MM.1S (cell line): ENCODE measurements at regions not wholly inside any gene's neighbourhood (a gene's known extent, or its start where the extent isn't known, plus 50 kb on each side); places are given as distances from the start of the nearest gene placed in this dataset.

Experiments used
- DNase-seq: peaks from one replicate; pipeline ENCODE4 v3.0.0-alpha.2; 2015
- H2AFZ ChIP-seq: fragments of 300-600 bp; sonication (generic); 2 replicates; pipeline ENCODE4 v1.6.0; 2016; ENCODE audit warnings: antibody characterized with exemption, low read length
- H3F3A ChIP-seq: fragments of 300-600 bp; sonication (generic); 2 replicates; pipeline ENCODE4 v1.6.1; 2016; ENCODE audit warnings: mild to moderate bottlenecking, antibody characterized with exemption, low read length, moderate library complexity, mixed read lengths; ENCODE audit not compliant: insufficient read depth
- H3K27ac ChIP-seq: fragments of 300-600 bp; sonication (generic); 2 replicates; pipeline ENCODE4 v1.5.1; 2016; ENCODE audit warnings: mild to moderate bottlenecking, low read length
- H3K27me3 ChIP-seq: fragments of 300-600 bp; sonication (generic); replicated peaks from 2 replicates; pipeline ENCODE4 v1.6.0; 2016; ENCODE audit warnings: low read length; ENCODE audit not compliant: insufficient read depth
- H3K36me3 ChIP-seq: fragments of 300-600 bp; sonication (generic); replicated peaks from 2 replicates; pipeline ENCODE4 v1.6.1; 2016; ENCODE audit warnings: mild to moderate bottlenecking, low read length, mixed read lengths; ENCODE audit not compliant: insufficient read depth
- H3K4me1 ChIP-seq: fragments of 300-600 bp; sonication (generic); 2 replicates; pipeline ENCODE4 v1.6.1; 2016; ENCODE audit warnings: low read length, mixed read lengths
- H3K4me2 ChIP-seq: fragments of 300-600 bp; sonication (generic); 2 replicates; pipeline ENCODE4 v1.6.0; 2016; ENCODE audit warnings: low read depth, low read length
- H3K4me3 ChIP-seq: fragments of 300-600 bp; sonication (generic); 2 replicates; pipeline ENCODE4 v1.5.1; 2016; ENCODE audit warnings: low read length, mixed read lengths
- H3K79me2 ChIP-seq: fragments of 300-600 bp; sonication (generic); 2 replicates; pipeline ENCODE4 v1.6.1; 2016; ENCODE audit warnings: mixed run types, low read length, mixed read lengths
- H3K9ac ChIP-seq: fragments of 300-600 bp; sonication (generic); 2 replicates; pipeline ENCODE4 v1.6.1; 2016; ENCODE audit warnings: low read length, mixed read lengths
- H3K9me2 ChIP-seq: fragments of 300-600 bp; sonication (generic); replicated peaks from 2 replicates; pipeline ENCODE4 v1.6.1; 2016; ENCODE audit warnings: mild to moderate bottlenecking, low read length, mixed read lengths; ENCODE audit not compliant: insufficient read depth
- H3K9me3 ChIP-seq: fragments of 300-600 bp; sonication (generic); replicated peaks from 2 replicates; pipeline ENCODE4 v1.6.1; 2016; ENCODE audit warnings: mild to moderate bottlenecking, low read length, mixed read lengths; ENCODE audit not compliant: insufficient read depth
- H4K20me1 ChIP-seq: fragments of 300-600 bp; sonication (generic); 2 replicates; pipeline ENCODE4 v1.6.1; 2016; ENCODE audit warnings: mild to moderate bottlenecking, low read length, moderate library complexity, mixed read lengths; ENCODE audit not compliant: insufficient read depth
- CTCF ChIP-seq: fragments of 300-600 bp; sonication (generic); IDR thresholded peaks from 2 replicates; pipeline ENCODE4 v1.5.1; 2016; ENCODE audit warnings: antibody characterized with exemption, low read length, mixed read lengths
- EZH2 ChIP-seq: fragments of 300-600 bp; sonication (generic); optimal IDR thresholded peaks from 2 replicates; pipeline ENCODE3; 2017; ENCODE audit warnings: low read depth, mild to moderate bottlenecking, antibody characterized with exemption, low read length, mixed read lengths
- EZH2phosphoT487 ChIP-seq: fragments of 300-600 bp; sonication (generic); IDR thresholded peaks from 2 replicates; pipeline ENCODE4 v1.6.1; 2018; ENCODE audit warnings: antibody characterized with exemption, low read length

- Histone ChIP-seq H3K27me3 (no peaks in the 10 kb centered on the region), H2AFZ (no peak overlapping the region), H4K20me1 (no peaks in the 10 kb centered on the region), H3K79me2 (no peaks in the 10 kb centered on the region), H3K4me2 (no peak overlapping the region), H3K4me1 (peaks cover 23% of the 10 kb centered on the region), H3K36me3 (no peaks in the 10 kb centered on the region), H3K9ac (no peak overlapping the region), H3K9me3 (no peaks in the 10 kb centered on the region), H3K9me2 (no peaks in the 10 kb centered on the region), H3K4me3 (no peak overlapping the region), H3K27ac (no peak overlapping the region), H3F3A (no peaks in the 10 kb centered on the region)
- no peak for TF ChIP-seq EZH2
- DNase-seq = no peak
Observed at GRCh38 chr1:14108356-14109275, 408.6 kb downstream of the PRDM2 start.

GRCh38 chr1:14109276-14109635 lies 409.3 kb downstream of the PRDM2 start:
- H4K20me1 ChIP-seq = no peaks in the 10 kb centered on the region
- no peak overlapping the region for H3K4me2 ChIP-seq
- no peaks in the 10 kb centered on the region for H3K79me2 ChIP-seq
- no peak overlapping the region for H3K27ac ChIP-seq
- peaks cover 29% of the 10 kb centered on the region for H3K4me1 ChIP-seq
- no peak overlapping the region for H3K9ac ChIP-seq
- H3K9me2 ChIP-seq = no peaks in the 10 kb centered on the region
- DNase-seq = no peak
- no peaks in the 10 kb centered on the region for H3K9me3 ChIP-seq
- no peak overlapping the region for H3K4me3 ChIP-seq
- no peak for TF ChIP-seq EZH2
- TF ChIP-seq EZH2phosphoT487 = no peak
- H3K27me3 ChIP-seq = no peaks in the 10 kb centered on the region
- no peaks in the 10 kb centered on the region for H3K36me3 ChIP-seq
- H3F3A ChIP-seq = no peaks in the 10 kb centered on the region
- H2AFZ ChIP-seq = no peak overlapping the region

GRCh38 chr1:14110040-14110439 lies 410.1 kb downstream of the PRDM2 start:
- peaks cover 35% of the 10 kb centered on the region for H3K4me1 ChIP-seq
- TF ChIP-seq EZH2phosphoT487 (no peak), CTCF (no peak), EZH2 (no peak)
- no peaks in the 10 kb centered on the region for H3K36me3 ChIP-seq
- no peak overlapping the region for H3K27ac ChIP-seq
- no peaks in the 10 kb centered on the region for H3K79me2 ChIP-seq
- no peaks in the 10 kb centered on the region for H3F3A ChIP-seq
- no peaks in the 10 kb centered on the region for H3K9me2 ChIP-seq
- no peak overlapping the region for H3K4me2 ChIP-seq
- no peak overlapping the region for H3K4me3 ChIP-seq
- H3K27me3 ChIP-seq = no peaks in the 10 kb centered on the region
- H3K9me3 ChIP-seq = no peaks in the 10 kb centered on the region
- H3K9ac ChIP-seq = no peak overlapping the region
- no peaks in the 10 kb centered on the region for H4K20me1 ChIP-seq
- H2AFZ ChIP-seq = no peak overlapping the region
- no peak for DNase-seq

- H3K9ac ChIP-seq = no peak overlapping the region
- peak overlapping the region; percentile 39 for H3K4me2 ChIP-seq
- H3K27ac ChIP-seq = peak overlapping the region; percentile 39; the same call in 1 of the 2 replicates
- H3K9me2 ChIP-seq = no peaks in the 10 kb centered on the region
- H3K27me3 ChIP-seq = no peaks in the 10 kb centered on the region
- no peak overlapping the region; the same call in 1 of the 2 replicates for H3K4me3 ChIP-seq
- TF ChIP-seq CTCF = peak; percentile 71
- no peak for TF ChIP-seq EZH2phosphoT487
- TF ChIP-seq EZH2 = no peak
- no peaks in the 10 kb centered on the region for H3K36me3 ChIP-seq
- peaks cover 35% of the 10 kb centered on the region for H3K4me1 ChIP-seq
- H3K9me3 ChIP-seq = no peaks in the 10 kb centered on the region
- 0 out of 2 replicates have a peak overlapping the region, but pooled peaks have one; percentile 30 for H2AFZ ChIP-seq
- no peaks in the 10 kb centered on the region for H4K20me1 ChIP-seq
- H3F3A ChIP-seq = no peaks in the 10 kb centered on the region
- DNase-seq = peak; percentile 57
- no peaks in the 10 kb centered on the region for H3K79me2 ChIP-seq
Observed at GRCh38 chr1:14111121-14111520, 411.1 kb downstream of the PRDM2 start.
